ENCODE measurements at regions not wholly inside any gene's neighbourhood (a gene's known extent, or its start where the extent isn't known, plus 50 kb on each side); places are given as distances from the start of the nearest gene placed in this dataset.

DNA sequence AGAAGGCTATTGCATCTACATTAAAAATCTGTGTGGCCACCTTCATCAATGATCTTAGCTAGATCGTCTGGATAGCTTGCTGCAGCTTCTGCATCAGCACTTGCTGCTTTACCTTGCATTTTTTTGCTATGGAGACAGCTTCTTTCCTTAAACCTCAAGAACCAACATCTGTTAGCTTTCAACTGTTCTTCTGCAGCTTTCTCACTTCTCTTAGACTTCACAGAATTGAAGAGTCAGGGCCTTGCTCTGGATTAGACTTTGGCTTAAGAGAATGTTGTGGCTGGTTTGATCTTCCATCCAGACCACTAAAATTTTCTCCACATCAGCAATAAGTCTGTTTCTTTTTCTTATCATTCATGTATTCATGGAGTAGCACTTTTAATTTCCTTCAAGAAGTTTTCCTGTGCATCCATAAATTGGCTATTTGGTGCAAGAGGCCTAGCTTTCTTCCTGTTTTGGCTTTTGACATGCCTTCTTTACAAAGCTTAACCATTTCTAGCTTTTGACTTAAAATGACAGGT, 54.4 kb upstream of the MAP4K4 start:
- Histone ChIP-seq H4K20me1 (replicated peaks; ENCODE audit: control insufficient read depth, insufficient read depth, low read length) (no peaks in the 10 kb centered on the region), H3K27me3 (ENCODE audit: control insufficient read depth in 2 of 2, insufficient read depth in 2 of 2, low read length in 2 of 2) (peaks cover 13 to 18% of the 10 kb centered on the region in 2 experiments; a peak in 4 of 5 replicates), H3K9me3 (replicated peaks; ENCODE audit: control insufficient read depth, insufficient read depth, low read depth, low read length) (no peaks in the 10 kb centered on the region), H3K4me3 (no peak overlapping the region), H3K27ac (ENCODE audit: extremely low read depth, low read depth, low read length) (no peak overlapping the region), H3K9me1 (ENCODE audit: control insufficient read depth, insufficient read depth, low read length) (no peaks in the 10 kb centered on the region), H3K79me2 (ENCODE audit: control insufficient read depth, insufficient read depth, low read length) (no peaks in the 10 kb centered on the region), H3K36me3 (ENCODE audit: control insufficient read depth, insufficient read depth, low read length) (no peaks in the 10 kb centered on the region), H3K4me1 (replicated peaks in 1 of 2; ENCODE audit: control insufficient read depth in 2 of 2, insufficient read depth in 2 of 2, low read length in 2 of 2) (no peaks in the 10 kb centered on the region), H3K9ac (ENCODE audit: insufficient read depth in 1 of 2, low read depth in 2 of 2, low read length in 2 of 2) (no peak overlapping the region), H3K4me2 (ENCODE audit: insufficient read depth, low read length) (no peak overlapping the region), H2AFZ (ENCODE audit: low read depth, low read length) (no peak overlapping the region)
- FAIRE-seq (peak; percentile 40), DNase-seq (ENCODE audit: extremely low read depth in 1 of 4, low spot score in 3 of 4) (no peak), ATAC-seq (no peak)
- WGBS (ENCODE audit: insufficient coverage, low coverage, missing lambda C conversion rate), result 0% methylated on average over 1 of the region's 1 CpG
- CTCF ChIA-PET (ENCODE audit: low intra/inter-chr PET ratio), result no interaction called here
- POLR2A ChIA-PET, result no interaction called here
- intact Hi-C loops (cut with micrococcal nuclease) (no loop called here), in situ Hi-C loops (cut with MboI) (no loop called here)
- no TSS peak for BruUV-seq (replicated peaks)
- TF ChIP-seq ZNF316 (IDR thresholded peaks at IDR 0.05) (peak; percentile 45; the same call in 1 of the 2 replicates), GATAD2A (IDR thresholded peaks at IDR 0.05) (no peak), C11orf30 (IDR thresholded peaks at IDR 0.05; ENCODE audit: low read depth) (peak; percentile 18; the same call in 1 of the 2 replicates)

GRCh38 chr2:101638817-101639605, 58.5 kb upstream of the MAP4K4 start:
- intact Hi-C loops (cut with micrococcal nuclease), result no loop called here
- ATAC-seq (peak; percentile 49), DNase-seq (ENCODE audit: extremely low read depth in 1 of 4, low spot score in 3 of 4) (no peak), FAIRE-seq (no peak)
- ChIA-PET CTCF (ENCODE audit: low intra/inter-chr PET ratio) (no interaction called here), POLR2A (interaction anchor here (0.8 to 1.4 kb wide), 2 partner anchors 11 to 769 kb away, joined by 3 read pairs; no protein-coding TSS in a partner anchor)
- no TSS peak for BruUV-seq (replicated peaks)
- Histone ChIP-seq H3K4me1 (replicated peaks in 1 of 2; ENCODE audit: control insufficient read depth in 2 of 2, insufficient read depth in 2 of 2, low read length in 2 of 2) (no peaks in the 10 kb centered on the region), H3K4me3 (no peak overlapping the region), H4K20me1 (replicated peaks; ENCODE audit: control insufficient read depth, insufficient read depth, low read length) (no peaks in the 10 kb centered on the region), H3K27ac (ENCODE audit: extremely low read depth, low read depth, low read length) (no peak overlapping the region), H3K9me3 (replicated peaks; ENCODE audit: control insufficient read depth, insufficient read depth, low read depth, low read length) (no peaks in the 10 kb centered on the region), H3K9me1 (ENCODE audit: control insufficient read depth, insufficient read depth, low read length) (no peaks in the 10 kb centered on the region), H3K79me2 (ENCODE audit: control insufficient read depth, insufficient read depth, low read length) (no peaks in the 10 kb centered on the region), H2AFZ (ENCODE audit: low read depth, low read length) (peak overlapping the region; percentile 28; the same call in 1 of the 2 replicates), H3K27me3 (ENCODE audit: control insufficient read depth in 2 of 2, insufficient read depth in 2 of 2, low read length in 2 of 2) (peaks cover 27 to 45% of the 10 kb centered on the region in 2 experiments; a peak in 4 of 5 replicates), H3K4me2 (ENCODE audit: insufficient read depth, low read length) (no peak overlapping the region), H3K36me3 (ENCODE audit: control insufficient read depth, insufficient read depth, low read length) (no peaks in the 10 kb centered on the region), H3K9ac (ENCODE audit: insufficient read depth in 1 of 2, low read depth in 2 of 2, low read length in 2 of 2) (0 out of 4 replicates have a peak overlapping the region, but pooled peaks of 1 of the 2 experiments have one; percentile 16)
- 10% methylated on average over 17 of the region's 17 CpGs for WGBS (ENCODE audit: insufficient coverage, low coverage, missing lambda C conversion rate)
- no peak for TF ChIP-seq HEY1 (CRISPR knock-in tag; IDR thresholded peaks at IDR 0.05; ENCODE audit: borderline replicate concordance)
- in situ Hi-C loops (cut with MboI), result no loop called here
